Parathyroid adenoma (tissue), 2 donors: ENCODE measurements at regions not wholly inside any gene's neighbourhood (a gene's known extent, or its start where the extent isn't known, plus 50 kb on each side); places are given as distances from the start of the nearest gene placed in this dataset.

ENCODE experiments used
- H2AFZ ChIP-seq: fragments of 300-600 bp; sonication (generic); one replicate; pipeline ENCODE4 v1.7.0; 2017; ENCODE audit warnings: antibody characterized with exemption, mild to moderate bottlenecking
- H3K27ac ChIP-seq: fragments of 300-600 bp; sonication (generic); one replicate; pipeline ENCODE4 v1.7.0; 2017
- H3K27me3 ChIP-seq: fragments of 300-600 bp; sonication (generic); one replicate; pipeline ENCODE4 v1.7.0; 2017; ENCODE audit warnings: low read length; ENCODE audit not compliant: control insufficient read depth, insufficient read depth
- H3K36me3 ChIP-seq: fragments of 300-600 bp; sonication (generic); one replicate; pipeline ENCODE4 v1.7.0; 2017; ENCODE audit warnings: low read length; ENCODE audit not compliant: control insufficient read depth, insufficient read depth
- H3K4me1 ChIP-seq: fragments of 300-600 bp; sonication (generic); one replicate; pipeline ENCODE4 v1.7.0; 2017; ENCODE audit warnings: control low read depth
- H3K4me2 ChIP-seq: fragments of 300-600 bp; sonication (generic); one replicate; pipeline ENCODE4 v1.7.0; 2017; ENCODE audit warnings: low read length
- H3K4me3 ChIP-seq: fragments of 300-600 bp; sonication (generic); one replicate; pipeline ENCODE4 v1.7.0; 2017; ENCODE audit warnings: low read depth, low read length
- H3K79me2 ChIP-seq: fragments of 300-600 bp; sonication (generic); one replicate; pipeline ENCODE4 v1.7.0; 2017; ENCODE audit warnings: control low read depth
- H3K9ac ChIP-seq: fragments of 300-600 bp; sonication (generic); one replicate; pipeline ENCODE4 v1.7.0; 2017; ENCODE audit warnings: mild to moderate bottlenecking
- H3K9me3 ChIP-seq: fragments of 300-600 bp; sonication (generic); one replicate; pipeline ENCODE4 v1.7.0; 2017; ENCODE audit warnings: low read length; ENCODE audit not compliant: control insufficient read depth
- TF ChIP-seq, protein P1 (sequence below): fragments of 300-600 bp; sonication (generic); IDR thresholded peaks from one replicate; pipeline ENCODE4 v1.7.0; 2017; ENCODE audit warnings: antibody characterized with exemption, mild to moderate bottlenecking
- donor health status: primary hyperparathyroidism.

DNA sequence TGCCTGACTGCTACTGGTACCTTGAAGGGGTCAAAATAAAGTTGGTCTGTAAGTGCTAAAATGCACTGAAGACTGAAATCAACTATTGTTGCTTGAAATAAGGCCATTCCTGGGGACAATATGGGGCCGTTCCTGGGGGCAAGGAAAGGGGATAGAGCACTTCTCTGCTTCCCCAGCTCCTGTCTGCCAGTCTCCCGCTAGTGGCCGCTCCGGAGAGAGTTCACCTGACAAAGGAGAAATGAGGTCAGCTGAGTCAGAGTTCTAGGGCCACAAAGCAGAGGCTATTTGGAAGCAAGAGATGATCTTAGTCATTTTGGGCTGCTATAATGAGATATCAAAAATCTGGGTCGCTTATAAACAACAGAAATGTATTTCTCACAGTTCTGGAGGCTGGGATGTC lies 345.9 kb downstream of the TSN start:
- Histone ChIP-seq H2AFZ (no peak overlapping the region), H3K4me3 (no peak overlapping the region), H3K79me2 (no peaks in the 10 kb centered on the region), H3K27me3 (no peaks in the 10 kb centered on the region), H3K4me1 (peaks cover 3% of the 10 kb centered on the region), H3K9ac (no peak overlapping the region), H3K27ac (no peak overlapping the region), H3K36me3 (no peaks in the 10 kb centered on the region), H3K9me3 (no peaks in the 10 kb centered on the region), H3K4me2 (no peak overlapping the region)
- TF ChIP-seq, protein P1, sequence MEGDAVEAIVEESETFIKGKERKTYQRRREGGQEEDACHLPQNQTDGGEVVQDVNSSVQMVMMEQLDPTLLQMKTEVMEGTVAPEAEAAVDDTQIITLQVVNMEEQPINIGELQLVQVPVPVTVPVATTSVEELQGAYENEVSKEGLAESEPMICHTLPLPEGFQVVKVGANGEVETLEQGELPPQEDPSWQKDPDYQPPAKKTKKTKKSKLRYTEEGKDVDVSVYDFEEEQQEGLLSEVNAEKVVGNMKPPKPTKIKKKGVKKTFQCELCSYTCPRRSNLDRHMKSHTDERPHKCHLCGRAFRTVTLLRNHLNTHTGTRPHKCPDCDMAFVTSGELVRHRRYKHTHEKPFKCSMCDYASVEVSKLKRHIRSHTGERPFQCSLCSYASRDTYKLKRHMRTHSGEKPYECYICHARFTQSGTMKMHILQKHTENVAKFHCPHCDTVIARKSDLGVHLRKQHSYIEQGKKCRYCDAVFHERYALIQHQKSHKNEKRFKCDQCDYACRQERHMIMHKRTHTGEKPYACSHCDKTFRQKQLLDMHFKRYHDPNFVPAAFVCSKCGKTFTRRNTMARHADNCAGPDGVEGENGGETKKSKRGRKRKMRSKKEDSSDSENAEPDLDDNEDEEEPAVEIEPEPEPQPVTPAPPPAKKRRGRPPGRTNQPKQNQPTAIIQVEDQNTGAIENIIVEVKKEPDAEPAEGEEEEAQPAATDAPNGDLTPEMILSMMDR, result no peak

DNA sequence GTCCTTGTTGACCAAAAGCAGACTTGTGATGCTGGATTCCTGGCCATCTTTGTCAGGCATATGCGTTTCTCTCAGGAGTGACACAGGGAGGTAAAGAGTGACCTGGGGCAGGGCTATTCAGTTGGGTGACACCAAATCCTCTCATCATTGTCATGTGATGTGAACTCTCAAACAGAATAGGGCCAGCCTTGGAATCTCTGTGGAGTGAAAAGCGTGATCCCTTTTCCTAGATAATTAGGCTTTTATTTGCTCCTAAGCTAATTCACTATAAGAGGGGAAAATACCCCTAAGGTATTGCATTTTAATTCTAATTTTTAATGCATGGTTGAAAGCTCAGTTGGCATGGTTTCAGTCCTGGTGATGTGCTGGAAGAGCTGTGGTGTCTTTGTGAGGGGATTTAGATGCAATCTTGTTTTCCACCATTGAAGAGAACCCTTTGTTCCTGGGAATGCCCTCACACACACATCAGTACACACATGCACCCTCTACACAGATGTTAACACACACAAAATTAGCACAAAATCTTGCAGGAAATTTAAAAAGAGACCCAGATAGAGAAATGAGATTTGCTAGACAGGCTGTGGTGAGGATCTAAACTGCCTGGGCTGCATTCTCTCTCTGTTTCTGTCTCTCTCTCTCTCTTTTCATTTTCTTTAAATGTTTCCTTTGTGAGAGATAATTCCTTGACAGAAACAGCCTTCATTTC lies 349.9 kb downstream of the TSN start:
- TF ChIP-seq, protein P1, result no peak
- Histone ChIP-seq H3K9me3 (no peaks in the 10 kb centered on the region), H3K4me2 (no peak overlapping the region), H3K9ac (no peak overlapping the region), H3K79me2 (no peaks in the 10 kb centered on the region), H3K4me1 (peaks cover 2% of the 10 kb centered on the region), H3K36me3 (no peaks in the 10 kb centered on the region), H2AFZ (no peak overlapping the region), H3K27me3 (no peaks in the 10 kb centered on the region), H3K4me3 (no peak overlapping the region), H3K27ac (no peak overlapping the region)

DNA sequence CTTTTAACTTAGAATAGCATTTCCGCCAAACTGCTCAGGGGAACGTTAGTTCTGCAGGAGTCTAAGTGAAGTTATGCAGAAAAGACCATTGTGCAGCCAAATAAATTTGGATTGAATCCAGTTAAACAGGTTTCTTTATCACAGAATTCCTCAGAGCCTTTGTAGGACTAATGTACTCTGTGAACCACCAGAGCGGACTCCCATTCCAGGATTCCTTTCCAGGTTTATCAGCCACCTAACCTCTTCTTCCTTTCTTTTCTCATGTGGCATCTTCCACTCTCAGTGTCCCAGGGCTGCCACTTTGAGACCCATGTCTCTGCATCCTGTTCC lies 350.4 kb downstream of the TSN start:
- no peaks in the 10 kb centered on the region for H3K27me3 ChIP-seq
- no peak overlapping the region for H3K9ac ChIP-seq
- TF ChIP-seq, protein P1, result no peak
- no peak overlapping the region for H3K27ac ChIP-seq
- no peak overlapping the region for H3K4me3 ChIP-seq
- H3K36me3 ChIP-seq, result no peaks in the 10 kb centered on the region
- no peak overlapping the region for H2AFZ ChIP-seq
- no peaks in the 10 kb centered on the region for H3K4me1 ChIP-seq
- no peak overlapping the region for H3K4me2 ChIP-seq
- no peaks in the 10 kb centered on the region for H3K79me2 ChIP-seq
- H3K9me3 ChIP-seq, result no peaks in the 10 kb centered on the region

DNA sequence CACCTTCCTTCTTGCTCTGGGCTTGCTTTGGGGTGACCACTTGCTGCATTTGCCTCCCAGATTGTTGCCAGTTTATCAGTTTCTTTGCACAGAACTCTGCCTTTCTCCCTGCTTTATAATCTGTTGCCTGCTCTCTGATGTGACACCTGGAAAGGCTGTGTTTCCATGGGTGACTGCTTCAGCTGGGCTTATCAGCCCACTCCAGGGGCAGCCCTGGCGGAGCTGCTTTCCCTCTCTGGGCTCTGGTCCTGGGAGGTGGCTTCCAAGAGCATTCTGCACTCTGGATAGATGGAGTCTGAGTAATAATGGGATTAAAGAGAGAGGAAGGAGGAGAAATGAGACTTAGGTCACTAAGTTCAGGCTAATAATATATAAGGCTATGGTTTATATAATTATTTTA lies 352.7 kb downstream of the TSN start:
- Histone ChIP-seq H3K4me3 (no peak overlapping the region), H3K36me3 (no peaks in the 10 kb centered on the region), H2AFZ (no peak overlapping the region), H3K27me3 (no peaks in the 10 kb centered on the region), H3K9ac (no peak overlapping the region), H3K4me1 (no peaks in the 10 kb centered on the region), H3K9me3 (no peaks in the 10 kb centered on the region), H3K27ac (no peak overlapping the region), H3K4me2 (no peak overlapping the region), H3K79me2 (no peaks in the 10 kb centered on the region)
- TF ChIP-seq, protein P1, result no peak
